Neuronal stem cell (in vitro differentiated cells): ENCODE measurements at regions not wholly inside any gene's neighbourhood (a gene's known extent, or its start where the extent isn't known, plus 50 kb on each side); places are given as distances from the start of the nearest gene placed in this dataset.

Source experiments
- DNase-seq: peaks from one replicate; pipeline ENCODE4 v3.0.0-alpha.2; 2013; ENCODE audit warnings: low spot score
- H2AFZ ChIP-seq: one replicate; pipeline ENCODE4 v1.6.1; 2013; ENCODE audit warnings: mild to moderate bottlenecking, low read length, inconsistent platforms
- H2AK5ac ChIP-seq: 2 replicates; pipeline ENCODE4 v1.6.1; 2013; ENCODE audit warnings: low read depth, mild to moderate bottlenecking, inconsistent platforms, low read length, moderate library complexity, mixed read lengths
- H2BK120ac ChIP-seq: 2 replicates; pipeline ENCODE4 v1.6.1; 2013; ENCODE audit warnings: low read depth, mild to moderate bottlenecking, inconsistent platforms, low read length, moderate library complexity, mixed read lengths
- H2BK12ac ChIP-seq: one replicate; pipeline ENCODE4 v1.6.1; 2013; ENCODE audit warnings: low read length, inconsistent platforms
- H2BK15ac ChIP-seq: 2 replicates; pipeline ENCODE4 v1.6.1; 2013; ENCODE audit warnings: mild to moderate bottlenecking, low read length, inconsistent platforms, mixed read lengths
- H2BK5ac ChIP-seq: one replicate; pipeline ENCODE4 v1.6.1; 2013; ENCODE audit warnings: inconsistent platforms, mild to moderate bottlenecking, low read length, moderate library complexity
- H3K14ac ChIP-seq: one replicate; pipeline ENCODE4 v1.6.1; 2013; ENCODE audit warnings: low read length, inconsistent platforms
- H3K18ac ChIP-seq: 2 replicates; pipeline ENCODE4 v1.6.1; 2013; ENCODE audit warnings: low read length, inconsistent platforms
- H3K23ac ChIP-seq: 2 replicates; pipeline ENCODE4 v1.6.1; 2013; ENCODE audit warnings: low read depth, mild to moderate bottlenecking, mixed read lengths, low read length, inconsistent platforms; ENCODE audit not compliant: poor library complexity
- H3K27ac ChIP-seq: replicated peaks from 3 replicates; pipeline ENCODE4 v1.5.1; 2013; ENCODE audit warnings: low read length, inconsistent platforms
- H3K27me3 ChIP-seq, 3 experiments: 2 replicates each; pipeline ENCODE4 v1.6.1; 2013; ENCODE audit warnings: low read length in 3 of 3, mild to moderate bottlenecking in 2 of 3, inconsistent platforms in 1 of 3, low read depth in 1 of 3, mixed read lengths in 1 of 3, moderate library complexity in 1 of 3; ENCODE audit not compliant: control insufficient read depth in 3 of 3, insufficient read depth in 3 of 3
- H3K36me3 ChIP-seq, 2 donors: replicated peaks in 1 of 2; 2 replicates each; pipeline ENCODE4 v1.6.1; 2013; ENCODE audit warnings: low read length in 2 of 2; ENCODE audit not compliant: control insufficient read depth in 2 of 2, insufficient read depth in 2 of 2
- H3K4ac ChIP-seq: 2 replicates; pipeline ENCODE4 v1.6.1; 2013; ENCODE audit warnings: inconsistent platforms, mild to moderate bottlenecking, low read length, moderate library complexity
- H3K4me1 ChIP-seq, 2 donors: 1 replicate in 1 of 2; 2 replicates in 1 of 2; pipeline ENCODE4 v1.6.1; 2013; ENCODE audit warnings: low read length in 2 of 2, low read depth in 1 of 2; ENCODE audit not compliant: control insufficient read depth in 2 of 2, insufficient read depth in 1 of 2
- H3K4me2 ChIP-seq: one replicate; pipeline ENCODE4 v1.6.1; 2013; ENCODE audit warnings: mild to moderate bottlenecking, low read length, inconsistent platforms; ENCODE audit not compliant: insufficient read depth, poor library complexity, severe bottlenecking
- H3K4me3 ChIP-seq, 2 donors: 2 replicates each; pipeline ENCODE4 v1.5.1; 2013; ENCODE audit warnings: low read length in 2 of 2, mild to moderate bottlenecking in 2 of 2, inconsistent platforms in 1 of 2, moderate library complexity in 1 of 2
- H3K79me1 ChIP-seq: one replicate; pipeline ENCODE4 v1.6.1; 2013; ENCODE audit warnings: low read depth, mild to moderate bottlenecking, inconsistent platforms, low read length, moderate library complexity
- H3K9ac ChIP-seq: one replicate; pipeline ENCODE4 v1.6.1; 2013; ENCODE audit warnings: mild to moderate bottlenecking, low read depth, low read length, inconsistent platforms; ENCODE audit not compliant: poor library complexity
- H3K9me3 ChIP-seq, 2 donors: replicated peaks in 1 of 2; 2 replicates each; pipeline versions ENCODE3 to v1.6.1; 2013; ENCODE audit warnings: low read length in 2 of 2, mild to moderate bottlenecking in 2 of 2, inconsistent platforms in 1 of 2, low read depth in 1 of 2, mixed read lengths in 1 of 2, moderate library complexity in 1 of 2; ENCODE audit not compliant: control insufficient read depth in 2 of 2, insufficient read depth in 1 of 2
- H4K8ac ChIP-seq: one replicate; pipeline ENCODE4 v1.6.1; 2013; ENCODE audit warnings: low read depth, mild to moderate bottlenecking, inconsistent platforms, low read length, moderate library complexity
- H4K91ac ChIP-seq: one replicate; pipeline ENCODE4 v1.6.1; 2013; ENCODE audit warnings: low read length, low read depth, mild to moderate bottlenecking, inconsistent platforms; ENCODE audit not compliant: poor library complexity
- WGBS, 2 donors: extraction: QIAGEN DNeasy Blood & Tissue Kit; methylation state at CpG; one replicate each; pipeline ENCODE4 v1.1.7; 2013; ENCODE audit warnings: missing lambda C conversion rate in 2 of 2, mixed read lengths in 1 of 2; ENCODE audit not compliant: insufficient read length in 2 of 2, insufficient replicate concordance in 1 of 2; ENCODE audit errors: extremely low coverage in 2 of 2; 5-methylcytosine and 5-hydroxymethylcytosine counted together

DNA sequence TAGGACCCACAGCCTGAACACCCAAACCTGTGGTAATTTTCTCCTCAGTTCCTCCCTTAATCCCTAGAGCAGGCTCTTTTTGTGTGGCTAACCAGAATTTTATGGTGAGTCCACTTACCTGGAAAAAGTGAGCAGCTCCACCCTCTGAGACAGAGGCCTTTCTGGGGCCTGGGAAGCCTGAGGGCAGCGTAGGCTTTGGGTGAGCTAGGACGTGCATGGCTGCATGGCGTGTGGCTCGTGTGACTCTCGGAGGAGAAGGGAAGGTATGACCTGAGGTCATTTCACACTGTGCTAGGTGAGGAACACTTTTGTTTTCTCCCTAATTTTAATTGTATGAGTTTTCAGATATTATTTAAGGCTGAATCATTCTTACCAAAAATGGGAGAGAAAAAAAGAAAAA, 73.5 kb upstream of the DYNAP start:
- Histone ChIP-seq H3K4ac (no peak overlapping the region), H3K36me3 (no peaks in the 10 kb centered on the region), H2BK15ac (no peak overlapping the region), H3K14ac (no peak overlapping the region), H3K4me2 (no peak overlapping the region), H2BK5ac (no peak overlapping the region), H3K27ac (no peak overlapping the region), H2BK120ac (no peak overlapping the region), H3K4me1 (no peaks in the 10 kb centered on the region), H3K18ac (no peak overlapping the region), H3K79me1 (no peaks in the 10 kb centered on the region), H4K91ac (no peak overlapping the region), H2AFZ (no peak overlapping the region), H2AK5ac (no peak overlapping the region), H3K4me3 (no peak overlapping the region), H4K8ac (no peak overlapping the region), H3K23ac (no peak overlapping the region), H3K27me3 (no peaks in the 10 kb centered on the region), H3K9me3 (no peaks in the 10 kb centered on the region), H2BK12ac (no peak overlapping the region), H3K9ac (no peak overlapping the region)
- WGBS, 2 donors = no CpG with 5 or more reads among the region's 5 CpGs
- no peak for DNase-seq

DNA sequence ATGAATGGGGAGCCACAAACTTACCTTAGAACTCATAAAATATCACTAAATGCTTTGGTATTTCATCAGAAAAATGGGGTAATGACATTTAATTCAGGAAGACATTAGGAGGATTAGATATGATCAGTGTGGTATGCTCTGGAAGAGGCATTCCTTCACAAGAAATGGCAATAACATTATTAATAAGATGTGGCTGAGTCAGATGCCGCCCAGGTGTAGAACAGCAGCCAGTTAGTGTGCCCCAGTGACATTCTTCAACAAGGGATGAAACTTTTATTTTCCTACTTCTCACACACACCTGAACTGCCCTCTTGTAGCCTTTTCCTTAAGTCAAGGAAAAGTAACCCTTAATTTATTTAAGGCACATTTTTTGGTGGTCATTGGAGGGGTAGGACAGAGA, 69.2 kb upstream of the DYNAP start:
- Histone ChIP-seq H3K9ac (no peak overlapping the region), H3K27ac (no peak overlapping the region), H3K27me3 (no peaks in the 10 kb centered on the region), H3K36me3 (no peaks in the 10 kb centered on the region), H2AK5ac (no peak overlapping the region), H2BK5ac (no peak overlapping the region), H3K79me1 (no peaks in the 10 kb centered on the region), H2AFZ (no peak overlapping the region), H2BK120ac (no peak overlapping the region), H3K4me1 (no peaks in the 10 kb centered on the region), H3K18ac (no peak overlapping the region), H3K14ac (no peak overlapping the region), H3K4ac (no peak overlapping the region), H4K91ac (no peak overlapping the region), H3K4me2 (no peak overlapping the region), H3K9me3 (no peaks in the 10 kb centered on the region), H2BK15ac (no peak overlapping the region), H3K23ac (no peak overlapping the region), H2BK12ac (no peak overlapping the region), H3K4me3 (no peak overlapping the region), H4K8ac (no peak overlapping the region)
- no CpG with 5 or more reads among the region's 1 CpG for WGBS, 2 donors
- DNase-seq = no peak

DNA sequence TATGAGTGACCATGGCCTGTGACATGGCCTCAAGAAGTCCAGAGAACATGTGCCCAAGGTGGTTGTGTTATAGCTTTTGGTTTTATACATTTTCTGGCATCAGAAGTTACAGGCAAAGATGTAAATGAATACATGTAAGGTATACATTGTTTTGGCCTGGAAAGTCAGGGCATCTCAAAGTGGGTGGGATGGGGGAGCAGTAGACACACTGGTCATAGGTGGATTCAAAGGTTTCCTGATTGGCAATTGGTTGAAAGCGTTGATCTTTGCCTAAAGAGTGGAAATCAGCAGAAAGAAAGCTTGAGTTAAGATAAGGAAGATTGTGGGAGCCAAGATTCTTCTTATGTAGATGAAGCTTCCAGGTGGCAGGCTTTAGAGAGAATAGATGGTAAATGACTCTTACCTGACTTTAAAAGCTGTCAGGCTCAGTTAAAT, 62.1 kb upstream of the DYNAP start:
- H2BK12ac ChIP-seq = no peak overlapping the region
- peaks cover 0 to 5% of the 10 kb centered on the region in 2 donors for H3K4me1 ChIP-seq
- no peak overlapping the region for H3K4ac ChIP-seq
- no peak overlapping the region for H3K18ac ChIP-seq
- H2BK5ac ChIP-seq = no peak overlapping the region
- H3K27me3 ChIP-seq = no peaks in the 10 kb centered on the region
- H2AFZ ChIP-seq = no peak overlapping the region
- no peak overlapping the region for H2AK5ac ChIP-seq
- no peak overlapping the region for H3K4me3 ChIP-seq
- no peak overlapping the region for H2BK120ac ChIP-seq
- H3K36me3 ChIP-seq = no peaks in the 10 kb centered on the region
- no peak overlapping the region for H3K4me2 ChIP-seq
- no peak overlapping the region for H3K23ac ChIP-seq
- WGBS, 2 donors = no CpG with 5 or more reads among the region's 1 CpG
- H4K8ac ChIP-seq = no peak overlapping the region
- H3K9ac ChIP-seq = no peak overlapping the region
- no peak overlapping the region for H4K91ac ChIP-seq
- no peak for DNase-seq
- H3K27ac ChIP-seq = no peak overlapping the region
- H2BK15ac ChIP-seq = no peak overlapping the region
- H3K79me1 ChIP-seq = no peaks in the 10 kb centered on the region
- no peak overlapping the region for H3K14ac ChIP-seq
- no peaks in the 10 kb centered on the region for H3K9me3 ChIP-seq

DNA sequence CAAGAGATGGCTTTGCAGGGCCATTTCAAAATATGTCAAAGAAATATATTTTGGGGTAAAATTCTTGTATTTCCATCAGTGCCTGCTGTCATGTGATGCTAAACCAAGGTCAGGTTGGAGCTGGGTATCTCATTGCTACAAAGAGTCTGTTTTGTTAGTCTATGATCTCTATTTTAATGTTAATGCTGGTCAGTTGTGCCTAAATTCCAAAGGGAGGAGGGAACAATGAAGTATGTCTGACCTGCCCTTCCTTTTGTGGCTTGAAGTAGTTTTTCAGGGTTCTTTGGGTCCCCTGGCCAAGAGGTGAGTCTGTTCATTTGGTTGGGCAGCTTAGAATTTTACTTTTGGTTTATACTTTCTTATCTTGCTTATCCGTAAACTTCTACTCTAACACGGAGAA, 61.6 kb upstream of the DYNAP start:
- H3K36me3 ChIP-seq = no peaks in the 10 kb centered on the region
- no peak overlapping the region for H2AFZ ChIP-seq
- H3K27me3 ChIP-seq = no peaks in the 10 kb centered on the region
- H2BK15ac ChIP-seq = no peak overlapping the region
- no peak overlapping the region for H4K8ac ChIP-seq
- no peak overlapping the region for H2BK5ac ChIP-seq
- no peaks in the 10 kb centered on the region for H3K79me1 ChIP-seq
- DNase-seq = no peak
- H3K23ac ChIP-seq = no peak overlapping the region
- H2BK120ac ChIP-seq = no peak overlapping the region
- no peak overlapping the region for H3K4ac ChIP-seq
- H3K9me3 ChIP-seq = no peaks in the 10 kb centered on the region
- H3K18ac ChIP-seq = no peak overlapping the region
- no peak overlapping the region for H4K91ac ChIP-seq
- no peak overlapping the region for H3K14ac ChIP-seq
- no peak overlapping the region for H3K9ac ChIP-seq
- no peak overlapping the region for H3K4me3 ChIP-seq
- H3K27ac ChIP-seq = no peak overlapping the region
- no peak overlapping the region for H3K4me2 ChIP-seq
- WGBS, 2 donors = no CpG with 5 or more reads among the region's 2 CpGs
- peaks cover 0 to 5% of the 10 kb centered on the region in 2 donors for H3K4me1 ChIP-seq
- H2BK12ac ChIP-seq = no peak overlapping the region
- H2AK5ac ChIP-seq = no peak overlapping the region
